Gastroesophageal sphincter (tissue), 4 donors: ENCODE measurements at regions not wholly inside any gene's neighbourhood (a gene's known extent, or its start where the extent isn't known, plus 50 kb on each side); places are given as distances from the start of the nearest gene placed in this dataset.

Experiments
- ATAC-seq: fragments of 150-250 bp; one replicate; pipeline ENCODE4 v1.9.1; 2016; ENCODE audit warnings: mild to moderate bottlenecking, moderate library complexity
- H3K27ac ChIP-seq, 4 donors: fragments of 200-600 bp; sonication (generic) in 3 of 4; 1 replicate in 3 of 4; 2 replicates in 1 of 4; pipeline ENCODE4 v1.5.1; 2016 to 2019
- H3K27me3 ChIP-seq: fragments of 200-600 bp; sonication (generic); one replicate; pipeline ENCODE4 v1.5.1; 2019
- H3K36me3 ChIP-seq, 2 donors: fragments of 200-600 bp; sonication (generic); one replicate each; pipeline ENCODE4 v1.5.1; 2019; ENCODE audit warnings: control low read depth in 1 of 2
- H3K4me1 ChIP-seq, 3 donors: fragments of 200-600 bp; sonication (generic); 1 replicate in 2 of 3; 2 replicates in 1 of 3; pipeline ENCODE4 v1.5.1; 2016 to 2019; ENCODE audit warnings: control low read depth in 2 of 3
- H3K4me3 ChIP-seq, 2 donors: fragments of 200-600 bp; sonication (generic); one replicate each; pipeline ENCODE4 v1.5.1; 2019; ENCODE audit warnings: mild to moderate bottlenecking in 1 of 2, moderate library complexity in 1 of 2
- H3K9me3 ChIP-seq, 3 donors: fragments of 200-600 bp; sonication (generic); one replicate each; pipeline ENCODE4 v1.5.1; 2017 to 2019; ENCODE audit warnings: control low read depth in 2 of 3
- EP300 ChIP-seq: sonication (generic); formaldehyde crosslinking; IDR thresholded peaks from one replicate; pipeline ENCODE4 v1.6.1; 2017; ENCODE audit warnings: antibody characterized with exemption, mild to moderate bottlenecking
- POLR2A ChIP-seq, 2 donors: fragments of 450-650 bp; IDR thresholded peaks; one replicate each; pipeline ENCODE4 v1.6.1; 2017; ENCODE audit warnings: antibody characterized with exemption in 2 of 2, mild to moderate bottlenecking in 2 of 2, moderate library complexity in 1 of 2
- POLR2AphosphoS5 ChIP-seq: sonication (generic); formaldehyde crosslinking; IDR thresholded peaks from one replicate; pipeline ENCODE4 v1.6.1; 2017; ENCODE audit warnings: antibody characterized with exemption
- WGBS, 2 donors: methylation state at CpG; one replicate each; pipeline ENCODE4 v1.1.5; 2018; ENCODE audit warnings: low coverage in 1 of 2; 5-methylcytosine and 5-hydroxymethylcytosine counted together
- TF ChIP-seq, protein P1 (sequence below), 4 experiments: fragments of 200-600 bp in 2 of 4; fragments of 450-650 bp in 2 of 4; sonication (generic) in 1 of 4; IDR thresholded peaks; one replicate each; pipeline ENCODE4 v1.5.1; 2017 to 2019; ENCODE audit warnings: antibody characterized with exemption in 4 of 4, mild to moderate bottlenecking in 2 of 4, moderate library complexity in 2 of 4

- Histone ChIP-seq H3K4me3 (no peak overlapping the region), H3K36me3 (no peaks in the 10 kb centered on the region), H3K27ac (no peak overlapping the region), H3K27me3 (no peaks in the 10 kb centered on the region), H3K4me1 (no peaks in the 10 kb centered on the region), H3K9me3 (no peaks in the 10 kb centered on the region)
- WGBS, 2 donors = 75 to 100% methylated on average over 1 of the region's 1 CpG
- TF ChIP-seq EP300 = no peak
- TF ChIP-seq, protein P1, sequence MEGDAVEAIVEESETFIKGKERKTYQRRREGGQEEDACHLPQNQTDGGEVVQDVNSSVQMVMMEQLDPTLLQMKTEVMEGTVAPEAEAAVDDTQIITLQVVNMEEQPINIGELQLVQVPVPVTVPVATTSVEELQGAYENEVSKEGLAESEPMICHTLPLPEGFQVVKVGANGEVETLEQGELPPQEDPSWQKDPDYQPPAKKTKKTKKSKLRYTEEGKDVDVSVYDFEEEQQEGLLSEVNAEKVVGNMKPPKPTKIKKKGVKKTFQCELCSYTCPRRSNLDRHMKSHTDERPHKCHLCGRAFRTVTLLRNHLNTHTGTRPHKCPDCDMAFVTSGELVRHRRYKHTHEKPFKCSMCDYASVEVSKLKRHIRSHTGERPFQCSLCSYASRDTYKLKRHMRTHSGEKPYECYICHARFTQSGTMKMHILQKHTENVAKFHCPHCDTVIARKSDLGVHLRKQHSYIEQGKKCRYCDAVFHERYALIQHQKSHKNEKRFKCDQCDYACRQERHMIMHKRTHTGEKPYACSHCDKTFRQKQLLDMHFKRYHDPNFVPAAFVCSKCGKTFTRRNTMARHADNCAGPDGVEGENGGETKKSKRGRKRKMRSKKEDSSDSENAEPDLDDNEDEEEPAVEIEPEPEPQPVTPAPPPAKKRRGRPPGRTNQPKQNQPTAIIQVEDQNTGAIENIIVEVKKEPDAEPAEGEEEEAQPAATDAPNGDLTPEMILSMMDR (IDR thresholded peaks at IDR 0.05) = no peak
- no peak for TF ChIP-seq POLR2AphosphoS5
- TF ChIP-seq POLR2A (IDR thresholded peaks at IDR 0.05) = no peak
- no peak for ATAC-seq
Measured at GRCh38 chr1:195278644-195279043, 1329.6 kb downstream of the KCNT2 start.

DNA sequence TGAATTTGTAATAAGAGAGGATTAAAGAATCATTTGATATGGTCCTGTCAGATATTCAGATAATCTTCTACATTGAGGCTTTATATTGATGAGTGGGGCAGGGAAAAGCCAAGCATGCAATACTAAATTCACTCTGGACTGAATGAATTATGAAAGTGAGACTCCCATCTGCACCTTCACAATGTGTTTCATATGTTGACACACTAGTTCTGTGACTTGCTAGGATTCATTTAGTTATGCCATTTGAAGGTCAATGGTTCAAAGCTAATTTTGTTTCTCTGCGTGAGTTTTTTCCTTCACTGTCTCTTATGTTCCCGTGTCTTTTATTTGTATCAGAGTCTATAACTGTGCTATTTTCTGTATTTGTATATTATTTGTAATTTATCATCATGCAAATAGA is 1332.5 kb downstream of the KCNT2 start:
- TF ChIP-seq POLR2AphosphoS5 (no peak), POLR2A (IDR thresholded peaks at IDR 0.05) (no peak), EP300 (no peak)
- TF ChIP-seq, protein P1 (IDR thresholded peaks at IDR 0.05) = no peak
- ATAC-seq = no peak
- Histone ChIP-seq H3K4me1 (no peaks in the 10 kb centered on the region), H3K27me3 (no peaks in the 10 kb centered on the region), H3K36me3 (no peaks in the 10 kb centered on the region), H3K27ac (no peak overlapping the region), H3K9me3 (no peaks in the 10 kb centered on the region), H3K4me3 (no peak overlapping the region)
- 74 to 77% methylated on average over 2 of the region's 2 CpGs for WGBS, 2 donors

DNA sequence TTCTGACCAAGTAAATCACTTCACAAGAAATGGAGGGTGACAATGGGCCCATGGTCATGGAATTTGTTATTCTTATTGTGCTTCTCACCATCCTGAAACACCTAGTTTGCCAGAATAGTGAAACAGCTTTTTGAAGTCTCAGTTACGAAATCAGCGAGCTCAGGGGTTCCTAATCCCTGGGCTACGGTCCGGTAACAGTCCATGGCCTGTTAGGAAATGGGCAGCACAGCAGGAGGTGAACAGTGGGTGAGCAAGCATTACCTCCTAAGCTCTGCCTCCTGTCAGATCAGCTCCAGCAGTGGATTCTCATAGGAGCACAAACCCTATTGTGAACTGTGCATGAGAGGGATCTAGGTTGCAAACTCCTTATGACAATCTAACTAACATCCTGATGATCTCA is 1356.3 kb downstream of the KCNT2 start:
- no peak for ATAC-seq
- H3K27me3 ChIP-seq = no peaks in the 10 kb centered on the region
- TF ChIP-seq EP300 = no peak
- TF ChIP-seq, protein P1 (IDR thresholded peaks at IDR 0.05) = no peak
- TF ChIP-seq POLR2A (IDR thresholded peaks at IDR 0.05) = no peak
- no peak for TF ChIP-seq POLR2AphosphoS5
- H3K4me3 ChIP-seq = no peak overlapping the region
- H3K9me3 ChIP-seq = no peaks in the 10 kb centered on the region
- no peak overlapping the region for H3K27ac ChIP-seq
- no peaks in the 10 kb centered on the region for H3K36me3 ChIP-seq
- no peaks in the 10 kb centered on the region for H3K4me1 ChIP-seq
- 92 to 95% methylated on average over 4 of the region's 4 CpGs for WGBS, 2 donors

GRCh38 chr1:195243492-195243891 is 1364.7 kb downstream of the KCNT2 start:
- TF ChIP-seq EP300 (no peak), POLR2A (IDR thresholded peaks at IDR 0.05) (no peak), POLR2AphosphoS5 (no peak)
- TF ChIP-seq, protein P1 (IDR thresholded peaks at IDR 0.05) = no peak
- Histone ChIP-seq H3K27me3 (no peaks in the 10 kb centered on the region), H3K9me3 (no peaks in the 10 kb centered on the region), H3K4me1 (no peaks in the 10 kb centered on the region), H3K27ac (no peak overlapping the region), H3K4me3 (no peak overlapping the region), H3K36me3 (no peaks in the 10 kb centered on the region)
- 83 to 97% methylated on average over 3 of the region's 3 CpGs for WGBS, 2 donors
- ATAC-seq = no peak

- 67 to 79% methylated on average over 3 of the region's 3 CpGs for WGBS, 2 donors
Measured at GRCh38 chr1:195241066-195241465, 1367.2 kb downstream of the KCNT2 start.

More at GRCh38 chr1:195241066-195241465, 1367.2 kb downstream of the KCNT2 start:
- ATAC-seq = no peak
- Histone ChIP-seq H3K9me3 (peaks cover 0 to 8% (median 0%) of the 10 kb centered on the region in 3 donors), H3K4me1 (no peaks in the 10 kb centered on the region), H3K27me3 (no peaks in the 10 kb centered on the region), H3K36me3 (no peaks in the 10 kb centered on the region), H3K4me3 (no peak overlapping the region), H3K27ac (no peak overlapping the region)
- TF ChIP-seq, protein P1 (IDR thresholded peaks at IDR 0.05) = no peak
- no peak for TF ChIP-seq POLR2A (IDR thresholded peaks at IDR 0.05)
- TF ChIP-seq POLR2AphosphoS5 = no peak
- TF ChIP-seq EP300 = no peak
